HEK293 (cell line): ENCODE measurements at regions not wholly inside any gene's neighbourhood (a gene's known extent, or its start where the extent isn't known, plus 50 kb on each side); places are given as distances from the start of the nearest gene placed in this dataset.

Source experiments
- SETDB1 ChIP-seq: IDR thresholded peaks from one replicate; pipeline ENCODE4 v1.6.1; 2017; ENCODE audit warnings: mild to moderate bottlenecking, low read length, moderate library complexity, mixed read lengths; ENCODE audit not compliant: insufficient read length
- SP2 ChIP-seq: fragments of 450-650 bp; formaldehyde crosslinking; IDR thresholded peaks from 2 replicates; pipeline ENCODE4 v1.5.1; 2016; ENCODE audit warnings: missing biosample characterization, missing genetic modification characterization
- ZNF121 ChIP-seq: fragments of 450-650 bp; formaldehyde crosslinking; IDR thresholded peaks from 2 replicates; pipeline ENCODE4 v1.5.1; 2016; ENCODE audit warnings: missing biosample characterization, missing genetic modification characterization
- ZNF140 ChIP-seq: fragments of 450-650 bp; formaldehyde crosslinking; IDR thresholded peaks from 2 replicates; pipeline ENCODE4 v1.5.1; 2016; ENCODE audit warnings: missing biosample characterization, missing genetic modification characterization
- ZNF274 ChIP-seq, 2 experiments: fragments of 200-500 bp in 1 of 2; fragments of 450-650 bp in 1 of 2; sonication (Bioruptor generic) in 1 of 2; formaldehyde crosslinking in 1 of 2; IDR thresholded peaks; 2 replicates each; pipeline versions ENCODE4 v1.5.1 to v1.6.1; 2014 to 2016; ENCODE audit warnings: borderline replicate concordance in 1 of 2, inconsistent platforms in 1 of 2, low read length in 1 of 2, missing biosample characterization in 1 of 2, missing genetic modification characterization in 1 of 2
- ZNF366 ChIP-seq: fragments of 450-650 bp; formaldehyde crosslinking; conservative IDR thresholded peaks from 2 replicates; pipeline ENCODE4 v1.5.1; 2016; ENCODE audit warnings: missing biosample characterization, missing genetic modification characterization
- ZNF629 ChIP-seq: fragments of 450-650 bp; formaldehyde crosslinking; IDR thresholded peaks from 2 replicates; pipeline ENCODE4 v1.5.1; 2017; ENCODE audit warnings: missing biosample characterization, missing genetic modification characterization
- ZNF654 ChIP-seq: fragments of 450-650 bp; formaldehyde crosslinking; IDR thresholded peaks from 2 replicates; pipeline ENCODE4 v1.5.1; 2016; ENCODE audit warnings: low read depth, missing biosample characterization, missing genetic modification characterization
- ZNF791 ChIP-seq: fragments of 450-650 bp; formaldehyde crosslinking; IDR thresholded peaks from 2 replicates; pipeline ENCODE4 v1.5.1; 2016; ENCODE audit warnings: missing biosample characterization, missing genetic modification characterization
- TF ChIP-seq, protein P1 (sequence below): fragments of 450-650 bp; IDR thresholded peaks from 2 replicates; pipeline ENCODE4 v1.5.1; 2018; ENCODE audit warnings: missing biosample characterization, mild to moderate bottlenecking, missing genetic modification characterization
- TF ChIP-seq, protein P2 (sequence below): fragments of 450-650 bp; formaldehyde crosslinking; IDR thresholded peaks from 2 replicates; pipeline ENCODE4 v1.5.1; 2016; ENCODE audit warnings: missing biosample characterization, missing genetic modification characterization

DNA sequence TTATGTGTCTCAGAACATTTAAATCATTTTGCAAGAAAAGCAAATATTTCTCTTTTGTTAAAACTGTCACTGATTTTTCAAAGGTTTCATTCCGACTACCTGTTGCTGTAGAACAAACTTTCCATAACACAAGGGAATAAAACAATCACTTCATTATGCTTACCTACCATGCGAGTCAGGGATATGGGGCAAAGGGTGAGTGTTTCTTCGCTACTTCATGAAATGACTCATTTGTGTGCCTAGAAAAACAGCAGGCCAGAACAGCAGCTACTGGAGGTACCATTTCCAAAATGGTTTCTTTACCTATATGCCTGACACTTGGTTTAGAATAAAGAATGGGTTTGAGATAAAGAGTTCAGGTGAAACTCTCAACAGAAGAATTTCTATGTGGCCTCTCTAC is 712.5 kb downstream of the PLOD2 start:
- TF ChIP-seq ZNF366 (tag by site-specific recombination) (no peak), SP2 (tag by site-specific recombination) (no peak), SETDB1 (no peak), ZNF629 (tag by site-specific recombination) (no peak), ZNF121 (tag by site-specific recombination) (no peak), ZNF654 (no peak), ZNF274 (IDR thresholded peaks at IDR 0.05; ENCODE audit: low read length) (no peak), ZNF274 (tag by site-specific recombination; IDR thresholded peaks at IDR 0.05; ENCODE audit: borderline replicate concordance) (no peak), ZNF791 (tag by site-specific recombination) (no peak), ZNF140 (no peak)
- TF ChIP-seq, protein P1, sequence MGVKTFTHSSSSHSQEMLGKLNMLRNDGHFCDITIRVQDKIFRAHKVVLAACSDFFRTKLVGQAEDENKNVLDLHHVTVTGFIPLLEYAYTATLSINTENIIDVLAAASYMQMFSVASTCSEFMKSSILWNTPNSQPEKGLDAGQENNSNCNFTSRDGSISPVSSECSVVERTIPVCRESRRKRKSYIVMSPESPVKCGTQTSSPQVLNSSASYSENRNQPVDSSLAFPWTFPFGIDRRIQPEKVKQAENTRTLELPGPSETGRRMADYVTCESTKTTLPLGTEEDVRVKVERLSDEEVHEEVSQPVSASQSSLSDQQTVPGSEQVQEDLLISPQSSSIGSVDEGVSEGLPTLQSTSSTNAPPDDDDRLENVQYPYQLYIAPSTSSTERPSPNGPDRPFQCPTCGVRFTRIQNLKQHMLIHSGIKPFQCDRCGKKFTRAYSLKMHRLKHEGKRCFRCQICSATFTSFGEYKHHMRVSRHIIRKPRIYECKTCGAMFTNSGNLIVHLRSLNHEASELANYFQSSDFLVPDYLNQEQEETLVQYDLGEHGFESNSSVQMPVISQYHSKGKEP (tag by site-specific recombination), result no peak
- TF ChIP-seq, protein P2, sequence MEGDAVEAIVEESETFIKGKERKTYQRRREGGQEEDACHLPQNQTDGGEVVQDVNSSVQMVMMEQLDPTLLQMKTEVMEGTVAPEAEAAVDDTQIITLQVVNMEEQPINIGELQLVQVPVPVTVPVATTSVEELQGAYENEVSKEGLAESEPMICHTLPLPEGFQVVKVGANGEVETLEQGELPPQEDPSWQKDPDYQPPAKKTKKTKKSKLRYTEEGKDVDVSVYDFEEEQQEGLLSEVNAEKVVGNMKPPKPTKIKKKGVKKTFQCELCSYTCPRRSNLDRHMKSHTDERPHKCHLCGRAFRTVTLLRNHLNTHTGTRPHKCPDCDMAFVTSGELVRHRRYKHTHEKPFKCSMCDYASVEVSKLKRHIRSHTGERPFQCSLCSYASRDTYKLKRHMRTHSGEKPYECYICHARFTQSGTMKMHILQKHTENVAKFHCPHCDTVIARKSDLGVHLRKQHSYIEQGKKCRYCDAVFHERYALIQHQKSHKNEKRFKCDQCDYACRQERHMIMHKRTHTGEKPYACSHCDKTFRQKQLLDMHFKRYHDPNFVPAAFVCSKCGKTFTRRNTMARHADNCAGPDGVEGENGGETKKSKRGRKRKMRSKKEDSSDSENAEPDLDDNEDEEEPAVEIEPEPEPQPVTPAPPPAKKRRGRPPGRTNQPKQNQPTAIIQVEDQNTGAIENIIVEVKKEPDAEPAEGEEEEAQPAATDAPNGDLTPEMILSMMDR (tag by site-specific recombination), result no peak
